GM19324 (cell line): ENCODE measurements at regions not wholly inside any gene's neighbourhood (a gene's known extent, or its start where the extent isn't known, plus 50 kb on each side); places are given as distances from the start of the nearest gene placed in this dataset.
"Not testable (repeated sequence)": the region's sequence is repeated elsewhere in the genome, so short reads cannot be mapped to it uniquely, and the experiment has no call there.

Source experiments
- ATAC-seq: cut with Tn5 transposase; IDR thresholded peaks from one replicate; pipeline ENCODE4 v1.9.1; 2021; ENCODE audit warnings: mild to moderate bottlenecking, moderate library complexity; ENCODE audit not compliant: unreplicated experiment, low FRiP score

DNA sequence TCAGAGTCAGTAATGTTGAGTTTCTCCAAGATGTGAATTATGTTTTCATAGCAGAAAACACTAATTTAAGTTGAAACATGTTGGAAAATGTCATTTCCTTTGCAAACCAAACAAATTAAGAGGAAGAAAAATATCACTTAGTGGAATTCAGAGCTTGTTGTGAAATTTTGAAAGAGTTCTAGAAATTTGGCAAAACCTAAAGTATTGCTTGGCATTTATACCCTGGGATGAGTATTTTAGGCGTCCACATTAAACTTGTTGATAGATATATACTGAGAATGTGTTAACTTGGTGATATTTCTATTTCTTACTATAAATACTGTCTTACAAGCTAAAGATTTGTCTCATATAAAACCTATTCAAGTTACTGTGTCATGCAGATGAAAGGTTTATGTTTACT lies 335.2 kb downstream of the NSUN3 start:
- ATAC-seq = no peak

DNA sequence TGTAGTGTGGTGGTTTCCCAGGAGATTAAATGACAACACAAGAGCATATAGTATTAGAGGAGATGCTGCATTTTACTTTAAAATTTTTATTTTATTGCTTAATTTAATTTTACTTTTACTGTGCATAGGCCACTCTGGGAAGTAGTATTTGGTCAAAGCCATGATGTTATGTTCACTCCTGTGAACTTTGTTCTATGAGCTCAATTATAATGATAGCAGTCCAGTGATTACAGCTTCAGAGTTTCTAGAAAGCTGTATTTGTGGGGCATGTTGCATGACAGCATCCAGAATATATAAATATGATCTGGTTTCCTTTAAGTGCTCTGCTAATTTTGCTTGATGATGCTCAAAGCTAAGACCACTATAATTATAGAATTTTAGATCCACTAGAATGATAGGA lies 338.6 kb downstream of the NSUN3 start:
- ATAC-seq = no peak

DNA sequence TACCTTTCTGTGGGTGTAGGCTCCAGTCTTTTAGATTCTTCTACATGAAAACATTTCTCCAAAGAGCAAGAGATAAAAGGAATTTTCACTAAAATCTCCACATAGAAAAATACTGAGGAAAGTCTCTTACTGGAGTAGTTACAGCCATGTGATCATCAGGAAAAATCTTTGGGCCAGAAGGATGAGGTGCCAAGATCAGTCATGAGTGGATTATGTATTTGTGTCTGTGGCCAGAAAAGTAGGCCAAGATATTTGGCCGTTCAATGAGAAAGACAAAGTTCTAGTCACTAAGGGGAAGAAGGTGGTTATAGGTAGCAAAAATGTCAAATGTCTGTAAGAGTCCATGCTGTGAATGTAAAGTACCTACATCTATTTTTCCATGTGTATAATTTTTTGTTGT lies 339.3 kb downstream of the NSUN3 start:
- ATAC-seq = no peak

DNA sequence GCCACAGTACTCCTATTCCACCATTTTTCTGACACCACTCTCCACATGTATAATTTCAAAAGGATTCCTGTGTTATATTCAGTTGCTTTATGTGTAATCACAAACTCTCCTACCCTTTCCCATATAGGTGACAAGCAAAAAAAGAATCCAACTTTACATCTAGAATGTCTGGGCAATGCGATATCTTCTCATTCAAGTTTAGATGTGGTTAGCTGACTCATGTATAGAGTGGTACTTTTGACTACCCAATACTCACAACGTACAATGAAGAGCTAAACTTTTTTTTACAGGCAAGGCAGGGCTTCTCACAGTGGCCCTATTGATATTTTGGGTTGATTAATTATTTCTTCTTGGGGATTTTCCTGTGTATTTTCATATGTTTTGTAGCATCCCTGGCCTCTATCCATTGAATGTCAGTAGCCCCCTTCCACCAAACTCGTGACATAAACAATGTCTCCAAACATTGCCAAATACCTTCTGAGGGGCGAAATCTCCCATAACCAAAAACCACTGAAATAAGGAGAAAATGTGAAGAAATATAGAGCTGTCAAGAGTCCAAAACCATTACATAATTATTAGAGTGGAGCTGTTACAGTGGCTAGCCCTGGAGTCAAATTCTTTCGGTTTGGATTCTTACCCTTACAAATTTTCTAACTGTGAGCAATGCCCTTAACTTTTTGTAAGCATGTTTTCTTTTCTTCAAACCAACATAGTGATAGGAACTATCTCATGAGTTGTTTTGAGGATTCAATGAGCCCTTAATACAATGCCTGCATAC lies 342.6 kb downstream of the NSUN3 start:
- no peak for ATAC-seq

DNA sequence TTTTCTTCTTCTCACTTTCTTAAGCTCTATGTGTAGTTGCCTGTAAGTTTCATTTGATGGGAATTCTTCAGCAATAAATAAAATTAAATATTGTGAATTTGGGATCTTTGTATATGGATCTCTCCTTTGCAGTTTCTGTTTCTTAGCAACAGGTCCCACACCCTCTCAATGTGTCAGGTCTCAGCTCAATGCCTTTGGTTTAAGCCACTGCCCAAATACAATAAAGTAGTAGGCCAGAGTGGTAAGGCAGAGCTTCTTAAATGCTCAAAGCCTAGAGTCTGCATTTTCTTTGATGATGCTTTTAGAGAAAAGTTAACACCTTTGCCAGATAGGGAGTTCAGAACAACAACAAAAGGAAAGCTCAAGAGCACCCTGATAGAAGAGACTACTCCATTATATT lies 343.7 kb downstream of the NSUN3 start:
- ATAC-seq = no peak

DNA sequence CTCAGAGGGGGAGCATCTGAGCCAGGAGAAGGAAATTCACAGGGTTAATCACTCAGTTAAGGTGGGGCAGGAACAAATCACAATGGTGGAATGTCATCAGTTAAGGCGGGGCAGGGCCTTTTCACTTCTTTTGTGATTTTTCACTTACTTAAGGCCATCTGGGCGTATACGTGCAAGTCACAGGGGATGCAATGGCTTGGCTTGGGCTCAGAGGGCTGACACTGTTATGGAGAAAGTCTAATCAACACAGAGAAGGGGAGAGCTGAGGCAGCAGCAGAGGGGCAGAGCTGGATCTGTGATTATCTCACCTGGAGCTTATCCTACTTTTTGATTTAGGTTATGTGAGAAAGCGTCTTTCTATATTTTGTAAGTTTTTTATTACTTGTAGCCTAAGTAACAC lies 350.1 kb downstream of the NSUN3 start:
- not testable (repeated sequence) for ATAC-seq

DNA sequence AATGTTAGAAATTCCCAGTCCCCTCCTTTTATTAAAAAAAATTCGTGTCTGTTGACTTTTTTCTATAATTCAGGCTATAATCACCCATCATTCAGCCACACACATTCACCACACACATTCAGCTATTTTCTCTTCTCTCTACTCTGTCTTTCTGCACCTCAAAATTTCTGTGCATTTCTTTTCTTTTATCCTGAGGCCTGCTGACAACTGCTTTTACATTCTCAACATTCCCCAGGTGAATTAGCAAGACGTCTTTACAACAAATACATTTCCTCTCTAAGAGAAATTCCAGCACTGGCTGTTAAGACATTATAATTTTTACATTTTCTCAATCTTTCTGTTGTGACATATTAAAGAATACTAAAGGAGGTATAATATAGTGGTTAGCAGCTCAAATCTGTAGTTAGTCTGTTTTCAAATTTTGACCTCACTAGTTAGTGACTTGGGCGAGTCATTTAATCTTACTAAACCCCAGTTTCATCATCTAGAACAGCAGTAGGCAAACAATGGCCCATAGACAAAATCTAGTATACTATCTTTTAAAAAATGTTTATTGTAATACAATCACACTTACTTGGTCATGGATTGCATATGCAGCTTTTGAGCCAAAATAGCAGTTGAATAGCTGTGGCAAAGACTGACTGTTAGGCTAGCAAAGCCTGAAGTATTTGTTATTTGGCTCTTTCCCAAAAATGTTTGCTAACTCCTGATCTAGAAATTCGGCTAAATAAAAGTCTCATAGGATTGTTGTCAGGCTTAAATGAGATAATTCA lies 350.7 kb downstream of the NSUN3 start:
- ATAC-seq = no peak

DNA sequence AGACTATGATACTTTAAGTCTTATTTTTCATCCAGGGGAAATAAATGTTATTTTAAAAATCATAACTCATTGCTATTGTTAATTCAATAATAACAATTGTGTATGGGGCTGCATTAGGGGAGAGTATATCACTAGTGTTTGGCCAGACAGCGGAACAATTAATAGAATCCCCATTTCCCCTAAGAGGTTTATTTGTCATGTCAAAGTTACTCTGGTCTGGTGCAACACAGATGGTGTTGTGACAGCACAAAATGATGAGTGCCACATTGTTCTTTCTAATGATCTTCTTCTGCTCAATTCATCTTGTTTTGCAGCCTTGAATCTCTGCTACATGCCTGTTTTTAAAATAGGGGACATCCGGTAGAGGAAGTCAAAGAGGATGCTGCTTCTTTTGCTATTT lies 351.6 kb downstream of the NSUN3 start:
- no peak for ATAC-seq

DNA sequence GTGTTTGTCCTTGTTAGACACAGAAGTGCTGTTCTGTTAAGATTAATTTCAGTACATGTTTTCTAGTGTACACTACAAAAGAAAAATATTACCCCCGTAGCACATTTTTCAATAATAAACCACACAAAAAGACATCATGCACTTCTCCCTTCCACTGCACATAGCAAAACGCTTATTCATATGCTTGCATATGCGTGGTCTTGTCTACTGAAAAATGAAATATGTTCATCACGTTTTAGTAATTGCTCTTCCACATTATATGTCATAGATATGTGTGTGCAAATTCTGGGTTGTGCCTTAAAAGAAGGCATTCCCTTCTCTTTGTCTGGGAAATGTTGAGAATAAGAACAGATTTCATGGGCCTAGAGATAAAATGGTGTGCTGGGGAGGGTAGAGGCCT lies 353.9 kb downstream of the NSUN3 start:
- no peak for ATAC-seq

DNA sequence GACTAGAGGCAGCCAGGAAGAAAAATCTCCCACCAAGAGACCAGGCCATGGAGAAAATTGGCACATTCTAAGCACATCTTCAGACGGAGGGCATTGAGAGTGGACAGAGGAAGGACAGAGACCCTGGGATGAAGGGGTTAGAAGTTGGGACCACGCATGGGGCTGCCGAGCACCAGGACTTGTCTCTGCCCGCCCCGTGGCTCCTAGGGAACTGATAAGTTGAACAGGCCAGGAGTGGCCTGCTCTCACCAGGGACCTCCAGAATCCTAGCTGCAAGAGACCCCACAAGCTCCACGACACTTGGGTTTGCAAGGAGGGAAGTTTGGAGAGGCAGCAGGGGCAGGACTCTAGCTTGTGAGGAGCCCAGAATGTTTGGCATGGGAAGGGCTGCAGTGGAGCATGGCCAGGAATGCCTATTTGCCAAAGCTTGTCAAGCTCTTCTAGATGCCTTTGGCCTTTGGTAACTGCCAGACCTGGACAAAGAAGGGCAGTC lies 355.1 kb downstream of the NSUN3 start:
- ATAC-seq = no peak

DNA sequence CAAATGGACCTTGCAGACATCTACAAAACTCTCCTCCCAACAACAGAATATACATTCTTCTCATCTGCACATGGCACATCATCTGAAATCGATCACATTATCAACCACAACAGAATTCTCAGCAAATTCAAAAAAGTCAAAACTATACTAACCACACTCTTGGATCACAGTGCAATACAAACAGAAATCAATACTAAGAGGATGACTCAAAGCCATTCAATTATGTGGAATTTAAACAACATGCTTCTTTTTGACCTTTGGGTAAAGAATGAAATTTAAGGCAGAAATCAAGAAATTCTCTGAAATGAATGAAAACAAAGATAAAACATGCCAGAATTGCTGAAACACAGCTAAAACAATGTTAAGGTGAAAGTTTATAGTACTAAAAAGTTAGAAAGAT lies 358.1 kb downstream of the NSUN3 start:
- no peak for ATAC-seq

DNA sequence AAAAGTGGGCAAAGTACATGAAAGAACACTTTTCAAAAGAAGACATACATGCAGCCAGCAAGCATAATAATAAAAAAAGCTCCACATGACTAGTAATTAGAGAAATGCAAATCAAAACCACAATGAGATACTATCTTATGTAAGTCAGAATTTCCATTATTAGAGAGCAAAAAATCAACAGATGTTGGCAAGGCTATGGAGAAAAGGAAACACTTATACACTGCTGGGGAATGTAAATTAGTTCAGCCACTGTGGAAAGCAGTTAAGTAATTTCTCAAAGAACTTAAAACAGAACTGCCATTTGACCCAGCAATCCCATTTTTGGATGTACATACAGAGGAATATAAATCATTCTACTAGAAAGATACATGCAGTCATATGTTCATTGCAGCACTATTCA lies 360.7 kb downstream of the NSUN3 start:
- no peak for ATAC-seq

DNA sequence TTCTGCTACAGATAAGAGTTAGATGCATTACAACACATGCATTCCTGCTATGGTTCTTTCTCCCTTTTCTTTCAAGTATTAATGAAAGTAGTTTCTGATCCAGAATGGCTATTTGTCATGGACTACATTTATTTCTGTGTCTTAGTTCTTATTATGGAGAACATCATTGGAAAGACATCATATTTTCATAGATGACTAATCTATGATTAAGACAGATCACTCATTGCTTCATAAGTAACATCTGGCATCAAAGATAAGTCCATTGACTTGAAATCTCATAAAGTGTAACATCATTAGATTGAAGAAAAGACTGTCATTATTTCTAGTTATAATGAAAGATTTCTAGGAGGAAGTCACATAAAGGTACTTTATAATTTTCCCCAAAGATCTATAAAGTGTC lies 366.7 kb downstream of the NSUN3 start:
- no peak for ATAC-seq

DNA sequence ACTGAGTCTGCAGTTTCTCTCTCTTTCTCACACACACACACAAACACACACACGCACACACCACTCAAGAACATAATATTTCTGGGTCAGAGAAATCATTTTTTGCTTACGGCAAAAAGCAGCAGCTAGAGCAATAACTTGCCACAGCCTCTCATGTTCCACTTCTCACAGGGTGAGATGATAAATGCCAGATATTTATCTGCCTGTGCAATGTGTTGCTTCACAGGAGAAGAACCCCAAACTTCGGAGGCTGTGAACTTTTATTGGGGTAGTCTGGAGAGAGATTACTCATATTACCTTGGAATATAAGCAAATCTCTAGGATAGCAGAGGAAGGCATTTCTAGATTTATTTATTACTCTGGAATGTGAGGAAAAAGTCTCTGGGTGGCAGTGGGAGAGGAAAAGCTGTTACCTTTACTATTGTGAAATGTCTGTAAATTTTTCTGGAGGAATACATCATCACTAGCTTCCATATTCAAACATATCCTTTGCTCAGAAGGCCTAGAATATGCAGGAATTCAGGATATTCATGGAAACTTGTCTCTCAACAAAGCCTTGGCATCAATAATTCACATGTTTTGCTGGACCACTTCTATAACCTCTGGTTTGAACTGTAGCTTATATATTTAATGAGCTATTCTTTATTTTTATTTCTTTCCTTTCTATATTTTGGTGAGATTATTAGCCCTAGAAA lies 369.2 kb downstream of the NSUN3 start:
- no peak for ATAC-seq

DNA sequence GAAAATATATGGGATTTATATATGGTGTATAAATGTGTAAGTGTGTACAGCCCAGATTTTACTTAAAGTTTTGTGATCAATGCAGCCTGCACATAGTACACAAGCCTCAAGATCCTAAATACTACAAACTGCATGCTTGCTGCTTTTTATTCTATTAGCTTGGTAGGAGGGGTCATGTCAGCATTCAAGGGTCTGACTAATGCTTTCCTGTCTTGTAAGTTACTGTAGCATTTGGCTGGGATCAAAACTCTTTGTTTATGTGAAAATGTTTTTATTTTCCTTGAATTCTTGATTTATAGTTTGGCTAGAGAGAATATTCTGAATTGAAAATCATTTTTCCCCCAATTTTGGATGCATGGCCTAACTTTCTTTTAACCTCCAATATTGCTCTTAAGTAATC lies 370.9 kb downstream of the NSUN3 start:
- no peak for ATAC-seq

DNA sequence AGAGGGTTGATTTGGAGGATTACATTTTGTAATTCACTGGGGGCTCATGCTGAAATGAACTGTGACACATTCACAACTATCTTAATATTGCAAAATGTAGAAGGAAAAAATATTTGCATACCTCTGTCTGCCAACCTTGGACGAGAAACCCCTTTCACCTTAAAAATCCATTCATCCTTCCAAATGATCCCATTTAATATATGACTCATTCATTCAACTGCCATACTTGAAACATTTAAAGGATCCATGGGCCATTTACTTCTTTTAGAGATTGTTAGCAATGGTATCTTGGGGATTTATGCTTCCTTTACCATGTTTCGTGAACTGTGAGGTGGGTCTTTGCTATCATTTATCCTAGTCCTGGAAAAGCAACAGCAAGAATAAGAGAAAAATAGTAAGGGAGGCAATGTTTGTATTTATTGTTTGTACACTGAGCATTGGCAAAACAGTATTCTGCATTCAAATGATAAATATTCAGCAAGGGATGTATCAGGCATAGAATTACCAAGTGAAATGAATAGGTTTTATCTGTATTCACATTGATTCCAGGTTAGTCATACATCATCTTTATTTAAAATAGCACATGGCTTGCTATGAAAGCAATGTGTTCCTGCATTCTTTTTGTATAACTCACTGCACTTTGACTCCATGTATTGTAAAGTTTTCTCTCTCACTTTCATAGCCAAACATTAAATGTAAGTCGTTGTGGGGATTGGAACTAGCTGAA lies 378.1 kb downstream of the NSUN3 start:
- no peak for ATAC-seq

DNA sequence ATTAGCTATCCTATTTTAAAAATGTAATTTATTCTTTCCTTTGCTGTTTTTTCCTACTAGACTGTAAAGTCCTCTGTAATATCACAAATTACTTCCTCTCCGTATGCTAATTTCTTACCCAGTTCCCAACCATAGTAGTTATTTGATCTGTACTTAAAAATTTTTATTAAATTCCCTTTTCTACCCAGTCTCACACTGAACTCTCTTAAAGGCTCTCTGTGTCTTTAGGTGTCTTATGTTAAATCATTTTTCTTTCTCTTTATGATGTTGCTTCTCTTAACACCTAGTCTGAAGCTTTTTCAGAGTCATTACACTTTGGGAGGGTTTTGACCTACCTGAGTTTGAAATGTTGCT lies 378.6 kb downstream of the NSUN3 start:
- ATAC-seq = no peak

DNA sequence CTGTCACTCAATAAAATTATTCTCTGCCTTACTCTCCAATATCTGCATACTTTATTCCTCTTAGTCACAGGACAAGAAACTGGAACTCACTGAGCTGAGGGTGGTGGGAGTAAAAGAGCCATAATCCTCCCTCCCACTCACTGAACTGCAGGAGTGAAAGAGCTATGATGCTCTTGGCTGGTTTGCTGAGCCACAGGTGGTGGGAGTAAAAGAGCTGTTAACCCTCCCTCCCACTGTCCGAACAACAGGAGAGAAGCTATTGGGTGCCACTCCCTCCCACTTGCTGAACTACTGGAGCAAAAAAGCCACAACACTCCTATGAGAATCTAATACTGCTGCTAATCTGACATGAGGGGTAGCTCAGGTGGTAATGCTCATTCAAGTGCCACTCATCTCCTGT lies 391.0 kb downstream of the NSUN3 start:
- no peak for ATAC-seq

DNA sequence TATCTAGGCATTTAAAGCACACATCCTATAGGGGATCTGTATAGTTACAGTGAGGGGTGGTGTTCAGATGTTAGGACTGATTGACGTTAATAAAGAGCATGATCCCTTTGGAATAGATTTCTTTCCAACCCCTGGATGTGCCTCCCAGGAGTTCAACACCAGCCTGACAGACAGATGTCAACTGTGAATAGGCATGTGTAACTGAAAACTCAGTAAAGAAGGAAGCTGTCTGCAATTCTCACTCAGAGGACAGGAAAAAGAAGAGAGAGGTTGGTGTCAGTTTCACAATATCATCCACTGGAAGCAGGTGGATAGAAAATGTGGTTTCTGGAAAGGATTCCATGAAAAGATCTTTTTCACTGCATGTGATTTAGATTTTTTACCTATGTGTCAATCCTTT lies 396.3 kb downstream of the NSUN3 start:
- ATAC-seq = no peak

DNA sequence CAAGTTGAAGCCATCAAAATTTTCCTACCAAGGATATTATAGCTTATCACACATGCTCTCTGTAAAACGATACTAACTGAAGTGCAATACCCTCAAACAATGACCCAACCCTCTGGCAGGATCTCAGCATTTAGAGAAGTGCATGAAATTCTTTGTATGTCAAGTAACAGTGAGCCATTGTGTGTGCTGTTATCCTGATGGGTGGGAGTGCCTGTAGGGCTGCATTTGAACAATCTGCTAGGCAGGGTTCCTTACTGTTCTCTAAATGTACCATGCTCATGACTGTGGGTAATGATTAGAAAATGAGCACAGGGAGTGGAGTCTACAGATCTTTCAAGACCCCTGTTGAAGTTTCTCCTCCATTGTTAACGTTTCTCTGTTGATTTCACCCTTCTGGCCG lies 398.1 kb downstream of the NSUN3 start:
- no peak for ATAC-seq

DNA sequence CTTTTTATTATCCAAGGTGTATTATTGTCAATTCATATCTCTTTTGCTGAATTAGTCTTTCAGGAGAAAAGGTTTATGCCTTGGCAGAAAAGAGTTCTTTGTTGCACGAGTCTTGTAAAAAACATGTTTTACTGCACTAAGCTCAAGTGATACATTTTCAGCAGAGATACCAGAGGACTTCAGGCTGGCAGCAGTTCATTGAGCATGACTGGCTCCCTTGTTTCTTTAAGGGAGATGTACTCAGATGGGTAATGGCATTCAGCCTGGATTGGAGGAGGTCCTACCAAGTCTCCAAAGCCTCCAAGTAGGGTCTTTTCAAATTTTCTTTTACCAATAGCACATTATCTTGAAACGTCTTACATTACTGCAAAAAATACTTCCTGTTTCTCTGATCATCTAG lies 400.1 kb downstream of the NSUN3 start:
- no peak for ATAC-seq
